Stomach (tissue), 4 donors: ENCODE measurements at regions not wholly inside any gene's neighbourhood (a gene's known extent, or its start where the extent isn't known, plus 50 kb on each side); places are given as distances from the start of the nearest gene placed in this dataset.

Experiments
- EP300 ChIP-seq: sonication (generic); formaldehyde crosslinking; IDR thresholded peaks from one replicate; pipeline ENCODE4 v1.6.1; 2017; ENCODE audit warnings: antibody characterized with exemption
- POLR2A ChIP-seq, 4 donors: fragments of 450-650 bp; IDR thresholded peaks; one replicate each; pipeline ENCODE4 v1.6.1; 2016; ENCODE audit warnings: antibody characterized with exemption in 4 of 4, control low read depth in 2 of 4, mild to moderate bottlenecking in 1 of 4, moderate library complexity in 1 of 4
- POLR2AphosphoS5 ChIP-seq, 3 donors: sonication (generic); formaldehyde crosslinking; IDR thresholded peaks; one replicate each; pipeline ENCODE4 v1.6.1; 2016; ENCODE audit warnings: antibody characterized with exemption in 3 of 3
- TF ChIP-seq, protein P1 (sequence below), 7 experiments: fragments of 450-650 bp in 4 of 7; fragments of 200-600 bp in 3 of 7; sonication (generic) in 3 of 7; IDR thresholded peaks; one replicate each; pipeline ENCODE4 v1.5.1; 2016 to 2019; ENCODE audit warnings: antibody characterized with exemption in 7 of 7, control low read depth in 2 of 7, mild to moderate bottlenecking in 1 of 7

GRCh38 chr2:56475191-56475590 lies 291.4 kb downstream of the CCDC85A start:
- TF ChIP-seq, protein P1, sequence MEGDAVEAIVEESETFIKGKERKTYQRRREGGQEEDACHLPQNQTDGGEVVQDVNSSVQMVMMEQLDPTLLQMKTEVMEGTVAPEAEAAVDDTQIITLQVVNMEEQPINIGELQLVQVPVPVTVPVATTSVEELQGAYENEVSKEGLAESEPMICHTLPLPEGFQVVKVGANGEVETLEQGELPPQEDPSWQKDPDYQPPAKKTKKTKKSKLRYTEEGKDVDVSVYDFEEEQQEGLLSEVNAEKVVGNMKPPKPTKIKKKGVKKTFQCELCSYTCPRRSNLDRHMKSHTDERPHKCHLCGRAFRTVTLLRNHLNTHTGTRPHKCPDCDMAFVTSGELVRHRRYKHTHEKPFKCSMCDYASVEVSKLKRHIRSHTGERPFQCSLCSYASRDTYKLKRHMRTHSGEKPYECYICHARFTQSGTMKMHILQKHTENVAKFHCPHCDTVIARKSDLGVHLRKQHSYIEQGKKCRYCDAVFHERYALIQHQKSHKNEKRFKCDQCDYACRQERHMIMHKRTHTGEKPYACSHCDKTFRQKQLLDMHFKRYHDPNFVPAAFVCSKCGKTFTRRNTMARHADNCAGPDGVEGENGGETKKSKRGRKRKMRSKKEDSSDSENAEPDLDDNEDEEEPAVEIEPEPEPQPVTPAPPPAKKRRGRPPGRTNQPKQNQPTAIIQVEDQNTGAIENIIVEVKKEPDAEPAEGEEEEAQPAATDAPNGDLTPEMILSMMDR (IDR thresholded peaks at IDR 0.05) = no peak
- TF ChIP-seq POLR2A (IDR thresholded peaks at IDR 0.05) (no peak), POLR2AphosphoS5 (IDR thresholded peaks at IDR 0.05) (no peak), EP300 (no peak)
